NCI-H146 (cell line): ENCODE measurements at regions not wholly inside any gene's neighbourhood (a gene's known extent, or its start where the extent isn't known, plus 50 kb on each side); places are given as distances from the start of the nearest gene placed in this dataset.
A peak's percentile ranks its signal among the peaks of the same experiment; 100 is the strongest.

Source experiments
- DNase-seq: peaks from one replicate; lab custom pipeline; 2025; lab: John Stamatoyannopoulos, UW

DNA sequence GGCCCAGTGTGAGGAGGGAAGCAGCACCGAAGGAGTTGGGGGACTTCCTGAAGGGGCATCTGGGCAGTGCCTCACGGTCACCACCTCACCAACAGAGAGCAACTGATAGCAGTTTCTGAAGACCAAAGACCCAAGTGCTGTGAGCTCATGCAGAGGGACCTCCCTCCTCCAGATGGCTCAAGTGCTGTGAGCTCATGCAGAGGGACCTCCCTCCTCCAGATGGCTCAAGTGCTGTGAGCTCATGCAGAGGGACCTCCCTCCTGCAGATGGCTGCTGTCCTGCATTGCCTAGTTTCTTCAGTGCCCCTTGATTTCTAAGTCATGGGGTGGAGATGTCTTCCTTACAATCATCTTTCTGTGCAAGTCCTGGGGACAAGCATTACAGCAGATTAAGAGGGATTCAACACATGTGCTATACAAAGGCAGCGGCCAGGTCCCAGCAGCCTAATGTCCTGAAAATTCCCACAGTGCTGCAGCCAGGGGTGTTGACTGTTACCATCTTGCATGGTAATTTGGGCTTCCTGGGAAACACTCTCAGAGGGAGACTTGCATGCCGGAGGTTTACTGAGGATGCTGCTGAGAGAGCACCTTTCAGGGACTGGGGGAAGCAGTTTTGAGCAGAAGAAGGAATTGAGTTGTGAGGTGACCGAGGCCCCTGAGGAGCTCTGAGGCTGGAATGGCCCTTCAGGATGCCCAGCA, 409.3 kb downstream of the GALR1 start:
- no peak for DNase-seq

DNA sequence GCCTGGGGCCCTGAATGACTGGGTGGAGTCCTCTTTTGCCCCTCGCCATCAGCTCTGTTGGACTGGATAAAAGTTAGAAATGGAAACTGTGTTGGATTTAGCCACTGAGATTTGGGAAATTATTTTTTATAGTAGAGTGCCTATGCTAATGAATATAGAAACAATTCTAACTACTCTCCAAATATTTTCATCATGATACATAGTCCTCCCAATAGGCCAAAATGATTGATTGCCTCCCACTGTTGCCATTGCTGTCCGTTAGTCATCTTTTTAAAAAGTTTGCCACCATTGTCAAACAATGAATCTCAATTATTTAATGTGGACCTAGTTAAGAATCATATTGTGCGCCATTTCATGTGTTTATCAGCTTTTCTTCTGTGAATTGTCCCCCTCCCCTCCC, 417.0 kb downstream of the GALR1 start:
- DNase-seq, result no peak

DNA sequence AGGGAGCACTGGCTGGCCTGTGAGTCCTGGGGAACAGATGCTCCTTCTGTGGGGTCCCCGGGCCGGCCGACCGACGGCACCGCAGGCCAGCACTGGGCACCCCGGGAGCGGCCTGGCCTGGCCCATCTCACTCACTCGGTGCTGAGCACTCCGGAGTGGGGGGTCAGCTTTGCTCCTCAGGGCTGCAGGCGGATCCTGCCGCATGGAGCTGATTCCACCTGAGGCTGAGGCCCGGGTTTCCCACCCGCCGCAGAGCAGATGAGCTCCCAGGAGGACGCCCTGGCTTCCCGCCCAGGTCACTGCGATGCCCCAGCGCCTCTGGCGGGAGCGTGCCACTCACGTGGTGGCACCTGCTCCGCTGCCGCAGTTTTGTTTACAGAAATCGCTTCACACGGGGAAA, 418.6 kb downstream of the GALR1 start:
- no peak for DNase-seq

- no peak for DNase-seq
Measured at GRCh38 chr18:77669331-77669730, 419.7 kb downstream of the GALR1 start.

GRCh38 chr18:77671456-77672167, 422.0 kb downstream of the GALR1 start:
- DNase-seq, result peak; percentile 83

DNA sequence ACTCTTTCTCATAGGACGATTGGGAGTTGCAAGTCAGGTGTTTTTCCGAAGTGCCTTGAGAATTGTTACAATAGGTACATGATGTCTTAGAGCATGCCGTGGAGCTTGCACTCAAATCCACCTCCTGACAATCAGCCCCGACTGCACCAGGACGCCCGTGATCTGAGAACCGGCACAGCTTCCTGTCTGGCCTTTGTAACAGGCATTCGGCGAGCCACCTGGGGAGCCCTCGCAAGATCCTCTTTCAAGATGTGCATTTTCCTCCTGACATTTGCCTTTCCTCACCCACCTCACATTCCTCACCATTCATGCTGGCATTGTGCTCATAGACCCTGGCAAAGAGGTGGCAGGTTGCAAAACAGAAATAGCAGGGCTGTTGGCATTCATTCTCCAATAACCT, 427.3 kb downstream of the GALR1 start:
- DNase-seq, result peak; percentile 88

- DNase-seq, result no peak
Measured at GRCh38 chr18:77677536-77677935, 427.9 kb downstream of the GALR1 start.

DNA sequence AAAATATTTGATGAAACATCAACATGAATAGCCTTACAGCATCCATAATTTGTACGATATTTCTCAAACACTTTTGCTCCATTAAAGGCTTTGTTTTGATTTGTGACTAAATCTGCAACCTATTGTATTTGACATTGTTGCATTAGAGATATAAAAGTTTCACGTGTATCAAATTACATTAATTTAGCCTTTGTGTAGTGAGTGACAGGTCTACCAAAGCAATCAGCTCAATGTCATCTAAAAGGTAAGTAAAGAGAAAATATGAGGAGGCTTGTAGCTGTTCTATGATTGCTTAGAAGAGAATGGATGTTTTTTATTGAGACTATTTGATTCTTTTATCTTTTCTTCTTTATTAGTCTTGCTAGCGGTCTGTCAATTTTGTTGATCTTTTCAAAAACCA, 430.2 kb downstream of the GALR1 start:
- peak; percentile 26 for DNase-seq

DNA sequence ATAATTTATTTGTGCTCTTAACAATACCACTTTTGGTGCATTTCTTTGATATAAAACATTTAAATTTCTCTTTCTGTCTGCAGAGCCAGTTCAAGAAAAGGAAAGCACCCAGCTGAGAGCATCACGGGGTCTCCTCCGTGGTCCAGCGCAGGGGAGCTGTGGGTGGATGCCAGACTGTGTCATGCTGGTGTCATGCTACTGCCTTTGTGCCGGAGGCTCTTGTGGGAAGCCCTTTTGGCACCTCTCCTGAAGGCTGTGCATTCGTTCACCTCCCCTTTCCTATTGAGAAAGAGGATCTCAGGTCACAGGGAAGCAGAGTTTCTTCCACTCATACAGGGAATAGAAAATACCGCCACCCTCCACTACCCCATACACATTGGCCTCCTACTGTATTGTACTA, 450.4 kb downstream of the GALR1 start:
- no peak for DNase-seq

GRCh38 chr18:77701977-77702376, 452.3 kb downstream of the GALR1 start:
- DNase-seq, result no peak

DNA sequence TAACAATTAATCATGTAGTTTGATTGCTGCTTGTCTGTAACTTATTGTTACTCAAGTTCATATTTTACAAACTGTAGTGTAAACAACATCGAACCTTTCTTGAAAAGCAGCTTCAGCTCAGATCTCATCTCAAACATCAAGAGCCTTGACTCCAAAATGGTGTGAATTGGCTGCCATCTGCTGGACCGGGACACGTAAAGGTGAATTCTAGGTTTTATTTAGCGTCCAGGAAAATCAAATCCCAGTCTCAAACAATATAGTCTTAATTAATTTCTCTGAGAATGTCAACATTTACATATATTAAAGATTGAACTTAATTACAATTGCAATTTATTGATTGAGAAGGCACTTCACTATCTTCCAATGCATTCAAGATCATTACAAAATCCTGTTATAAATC, 453.0 kb downstream of the GALR1 start:
- peak; percentile 90 for DNase-seq

DNA sequence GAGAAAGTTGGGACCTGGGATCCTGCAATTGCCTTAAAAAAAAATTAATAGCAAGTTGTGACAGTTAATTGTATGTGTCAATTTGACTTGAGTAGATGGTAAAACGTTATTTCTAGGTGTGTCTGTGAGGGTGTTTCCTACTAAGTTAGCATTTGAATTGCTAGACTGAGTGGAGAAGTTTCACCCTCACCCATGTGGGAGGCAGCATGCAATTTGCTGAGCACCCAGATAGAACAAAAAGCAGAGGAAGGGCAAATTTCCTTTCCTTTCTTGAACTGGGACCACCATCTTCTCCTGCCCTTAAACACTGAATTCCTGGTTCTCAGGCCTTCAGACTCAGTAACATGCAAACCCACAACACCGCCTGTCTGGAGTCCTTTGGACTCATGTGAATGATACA, 455.7 kb downstream of the GALR1 start:
- DNase-seq, result no peak

DNA sequence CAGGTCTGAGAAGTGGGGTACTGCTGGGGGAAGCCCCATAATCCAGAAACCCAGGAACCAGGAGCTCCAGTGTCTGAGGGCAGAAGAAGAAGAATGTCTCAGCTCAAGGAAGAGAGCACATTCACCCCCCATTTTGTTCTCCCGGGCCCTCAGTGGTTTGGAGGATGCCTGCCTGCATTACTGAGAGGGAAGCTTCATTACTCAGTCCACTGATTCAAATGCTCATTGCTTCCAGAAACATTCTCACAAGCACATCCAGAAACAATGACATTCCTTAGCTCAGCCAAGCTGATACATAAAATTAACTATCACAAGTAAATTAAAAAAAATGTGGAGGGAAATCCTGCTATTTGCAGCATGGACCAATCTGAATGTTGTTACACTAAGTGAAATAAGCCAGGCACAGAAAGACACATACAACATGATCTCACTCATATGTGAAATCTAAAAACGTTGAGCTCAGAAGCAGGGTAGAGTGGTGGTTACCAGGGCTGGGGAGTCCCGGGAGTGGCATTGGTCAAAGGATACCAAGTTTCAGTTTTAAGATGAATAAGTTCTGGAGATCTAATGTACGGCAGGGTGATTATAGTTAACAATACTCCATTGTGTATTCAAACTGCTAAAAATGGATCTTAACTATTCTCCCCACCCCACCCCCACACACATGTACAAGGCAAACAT, 459.3 kb downstream of the GALR1 start:
- DNase-seq, result no peak

GRCh38 chr18:77711096-77711495, 461.4 kb downstream of the GALR1 start:
- DNase-seq, result peak; percentile 36

DNA sequence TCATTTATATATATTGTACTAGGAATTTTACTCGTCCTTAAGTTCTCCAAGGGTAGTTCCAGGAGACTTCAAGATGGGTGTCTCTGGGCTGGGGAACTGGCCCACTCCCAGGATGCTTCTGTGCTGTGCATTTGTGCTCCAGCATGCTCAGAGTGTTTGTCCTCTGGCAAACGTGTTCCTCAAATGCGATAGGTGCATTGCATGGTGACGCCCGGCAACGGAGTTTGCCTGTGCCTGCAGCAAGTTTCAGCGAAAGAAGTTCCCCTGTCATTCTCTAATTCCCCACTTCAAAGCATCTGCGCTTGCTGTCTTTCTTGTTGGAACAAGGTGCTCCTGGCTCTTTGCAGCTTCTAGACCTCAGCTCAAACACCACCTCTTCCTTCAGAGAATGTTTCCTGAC, 465.1 kb downstream of the GALR1 start:
- DNase-seq, result no peak

DNA sequence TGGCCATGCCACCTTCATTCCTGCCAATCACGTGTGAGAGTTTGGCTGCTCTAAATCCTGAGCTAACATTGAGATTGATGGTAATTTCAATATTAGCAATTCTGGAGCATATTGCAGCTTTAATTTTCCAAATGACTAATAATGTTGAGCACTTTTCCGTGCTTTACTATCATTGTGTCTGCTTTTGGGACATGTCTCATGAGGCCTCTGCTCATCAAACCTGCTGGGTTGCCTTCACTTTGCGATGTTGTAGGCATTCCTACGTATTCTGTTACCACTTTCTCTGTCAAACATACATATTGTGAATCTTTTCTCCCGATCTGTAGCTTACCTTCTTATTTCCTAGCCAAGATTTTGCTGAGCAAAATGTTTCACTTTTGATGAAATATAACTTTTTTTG, 466.6 kb downstream of the GALR1 start:
- no peak for DNase-seq

DNA sequence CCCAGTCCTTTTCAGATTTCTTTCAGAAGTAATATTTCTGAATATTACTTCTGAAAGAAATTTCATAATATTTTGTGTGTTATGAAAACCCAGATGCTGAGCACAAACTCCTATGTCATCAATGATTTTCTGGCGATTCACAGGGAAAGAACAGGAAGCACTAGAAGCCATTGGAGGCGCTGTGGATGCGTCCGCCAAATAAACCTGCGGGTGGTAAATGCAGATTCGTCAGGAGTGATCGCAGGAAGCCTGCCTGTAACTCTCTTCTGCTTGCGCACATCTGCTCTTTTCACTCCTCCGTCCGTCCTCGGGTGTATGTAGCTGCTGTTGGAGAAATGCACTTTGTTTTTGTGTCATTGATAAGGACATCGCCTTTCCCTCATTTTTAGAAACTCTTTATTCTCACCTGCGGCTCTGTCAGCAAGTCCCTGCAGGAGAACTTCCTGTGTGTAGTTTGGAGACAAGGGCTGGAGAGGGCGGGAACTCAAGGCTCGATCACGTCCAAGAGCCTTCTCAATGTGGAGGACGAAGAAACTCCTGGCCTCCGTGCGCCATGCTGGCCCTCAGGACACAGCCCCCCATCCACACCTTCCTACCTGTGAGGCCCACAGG, 483.8 kb downstream of the GALR1 start:
- no peak for DNase-seq

GRCh38 chr18:77736842-77737241, 487.2 kb downstream of the GALR1 start:
- DNase-seq, result no peak

GRCh38 chr18:77737405-77737804, 487.8 kb downstream of the GALR1 start:
- DNase-seq, result no peak

GRCh38 chr18:77749089-77749488, 499.4 kb downstream of the GALR1 start:
- DNase-seq, result peak; percentile 62

GRCh38 chr18:77750006-77750405, 500.4 kb downstream of the GALR1 start:
- no peak for DNase-seq

DNA sequence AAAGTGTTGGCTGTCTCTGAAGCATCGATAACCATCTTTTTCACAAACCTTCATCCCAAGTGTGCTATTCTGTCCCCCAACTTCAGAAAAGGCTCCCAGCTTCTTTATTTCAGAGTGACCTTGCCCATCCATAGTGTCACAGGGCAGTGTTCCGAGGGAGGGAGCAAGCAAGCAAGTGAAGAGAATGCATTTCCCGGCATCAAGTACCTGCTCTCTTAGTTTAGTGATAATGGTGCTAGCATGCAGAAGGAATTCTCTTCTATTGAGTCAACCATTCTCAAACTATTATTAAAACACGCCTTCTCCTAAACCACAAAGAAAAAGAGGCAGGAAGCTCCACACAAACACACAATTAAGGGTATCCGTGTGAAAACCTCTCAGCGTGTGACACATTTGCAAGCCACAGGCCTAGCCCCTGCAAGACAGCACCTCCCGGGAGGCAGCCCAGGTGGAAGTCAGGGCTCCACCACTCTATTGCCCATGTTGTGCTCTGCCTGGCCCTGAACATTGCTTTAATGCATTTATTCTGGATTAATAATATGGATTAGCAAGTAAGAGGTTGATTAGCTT, 504.9 kb downstream of the GALR1 start:
- DNase-seq, result no peak

- DNase-seq, result no peak
Measured at GRCh38 chr18:77755187-77755586, 505.5 kb downstream of the GALR1 start.
